IMR-90 (cell line): ENCODE measurements at regions not wholly inside any gene's neighbourhood (a gene's known extent, or its start where the extent isn't known, plus 50 kb on each side); places are given as distances from the start of the nearest gene placed in this dataset.

Experiments
- BHLHE40 ChIP-seq: fragments of 150-350 bp; IDR thresholded peaks from 2 replicates; pipeline ENCODE4 v1.6.1; 2016; ENCODE audit warnings: mild to moderate bottlenecking, low read depth, low read length
- CEBPB ChIP-seq: IDR thresholded peaks from 2 replicates; pipeline ENCODE4 v1.6.1; 2012; ENCODE audit warnings: low read depth, low read length, improper control_type of control experiment
- MAFK ChIP-seq: IDR thresholded peaks from 2 replicates; pipeline ENCODE4 v1.6.1; 2012; ENCODE audit warnings: low read depth, low read length, improper control_type of control experiment
- MAZ ChIP-seq: IDR thresholded peaks from 2 replicates; pipeline ENCODE4 v1.6.1; 2012; ENCODE audit warnings: low read depth, mild to moderate bottlenecking, low read length, improper control_type of control experiment, moderate library complexity, borderline replicate concordance
- MXI1 ChIP-seq: IDR thresholded peaks from 2 replicates; pipeline ENCODE4 v1.6.1; 2012; ENCODE audit warnings: low read depth, mild to moderate bottlenecking, low read length, moderate library complexity, borderline replicate concordance
- POLR2A ChIP-seq: IDR thresholded peaks from 2 replicates; pipeline ENCODE4 v1.6.1; 2012; ENCODE audit warnings: mild to moderate bottlenecking, low read depth, low read length
- RAD21 ChIP-seq: IDR thresholded peaks from 2 replicates; pipeline ENCODE4 v1.6.1; 2012; ENCODE audit warnings: low read length, improper control_type of control experiment
- RCOR1 ChIP-seq: IDR thresholded peaks from 2 replicates; pipeline ENCODE4 v1.6.1; 2012; ENCODE audit warnings: mild to moderate bottlenecking, low read length, improper control_type of control experiment; ENCODE audit not compliant: insufficient replicate concordance
- SMC3 ChIP-seq: fragments of 150-350 bp; IDR thresholded peaks from 2 replicates; pipeline ENCODE4 v1.6.1; 2016; ENCODE audit warnings: low read depth, mild to moderate bottlenecking, antibody characterized with exemption, low read length, moderate library complexity
- TF ChIP-seq, protein P1 (sequence below): conservative IDR thresholded peaks from 2 replicates; pipeline ENCODE4 v1.5.1; 2012; ENCODE audit warnings: mild to moderate bottlenecking, low read depth, low read length, improper control_type of control experiment
- TF ChIP-seq, protein P2 (sequence below): fragments of 150-350 bp; IDR thresholded peaks from 2 replicates; pipeline ENCODE4 v1.6.1; 2017; ENCODE audit warnings: mild to moderate bottlenecking, antibody characterized with exemption, low read length, low read depth
- TF ChIP-seq, protein P3 (sequence below): fragments of 150-350 bp; IDR thresholded peaks from 2 replicates; pipeline ENCODE4 v1.6.1; 2016; ENCODE audit warnings: low read depth, mild to moderate bottlenecking, low read length, moderate library complexity, borderline replicate concordance

DNA sequence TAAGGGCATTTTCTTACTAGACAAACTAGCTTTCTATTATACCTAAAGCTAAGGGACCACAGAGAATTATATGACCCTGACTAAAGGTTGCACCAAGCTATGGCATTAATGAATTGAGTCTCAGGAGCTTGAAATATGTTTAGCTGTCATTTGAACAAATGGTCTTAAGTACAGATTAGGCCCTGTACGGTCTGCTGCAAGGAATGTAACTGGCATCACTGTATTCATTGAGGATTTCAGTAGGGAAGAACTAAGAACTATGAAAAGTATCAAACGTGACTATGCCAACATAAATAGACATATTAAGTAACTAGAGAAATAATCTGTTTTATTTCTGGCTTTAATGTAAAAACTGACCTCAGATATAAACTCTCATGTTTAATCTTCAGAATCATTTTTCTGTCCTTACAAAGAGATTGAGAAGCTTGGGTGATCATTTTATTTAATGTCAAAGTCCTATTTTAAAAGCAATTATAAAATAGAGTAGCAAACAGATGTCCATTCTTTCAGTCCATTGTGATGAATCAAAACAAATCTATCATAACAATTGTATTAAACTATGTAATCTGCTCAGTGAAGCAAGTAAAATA is 845.9 kb downstream of the MAT2B start:
- TF ChIP-seq POLR2A (no peak), MAFK (no peak), MXI1 (no peak), BHLHE40 (no peak), MAZ (no peak), RAD21 (no peak), CEBPB (no peak), RCOR1 (no peak), SMC3 (no peak)
- TF ChIP-seq, protein P1, sequence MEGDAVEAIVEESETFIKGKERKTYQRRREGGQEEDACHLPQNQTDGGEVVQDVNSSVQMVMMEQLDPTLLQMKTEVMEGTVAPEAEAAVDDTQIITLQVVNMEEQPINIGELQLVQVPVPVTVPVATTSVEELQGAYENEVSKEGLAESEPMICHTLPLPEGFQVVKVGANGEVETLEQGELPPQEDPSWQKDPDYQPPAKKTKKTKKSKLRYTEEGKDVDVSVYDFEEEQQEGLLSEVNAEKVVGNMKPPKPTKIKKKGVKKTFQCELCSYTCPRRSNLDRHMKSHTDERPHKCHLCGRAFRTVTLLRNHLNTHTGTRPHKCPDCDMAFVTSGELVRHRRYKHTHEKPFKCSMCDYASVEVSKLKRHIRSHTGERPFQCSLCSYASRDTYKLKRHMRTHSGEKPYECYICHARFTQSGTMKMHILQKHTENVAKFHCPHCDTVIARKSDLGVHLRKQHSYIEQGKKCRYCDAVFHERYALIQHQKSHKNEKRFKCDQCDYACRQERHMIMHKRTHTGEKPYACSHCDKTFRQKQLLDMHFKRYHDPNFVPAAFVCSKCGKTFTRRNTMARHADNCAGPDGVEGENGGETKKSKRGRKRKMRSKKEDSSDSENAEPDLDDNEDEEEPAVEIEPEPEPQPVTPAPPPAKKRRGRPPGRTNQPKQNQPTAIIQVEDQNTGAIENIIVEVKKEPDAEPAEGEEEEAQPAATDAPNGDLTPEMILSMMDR: no peak
- TF ChIP-seq, protein P2, sequence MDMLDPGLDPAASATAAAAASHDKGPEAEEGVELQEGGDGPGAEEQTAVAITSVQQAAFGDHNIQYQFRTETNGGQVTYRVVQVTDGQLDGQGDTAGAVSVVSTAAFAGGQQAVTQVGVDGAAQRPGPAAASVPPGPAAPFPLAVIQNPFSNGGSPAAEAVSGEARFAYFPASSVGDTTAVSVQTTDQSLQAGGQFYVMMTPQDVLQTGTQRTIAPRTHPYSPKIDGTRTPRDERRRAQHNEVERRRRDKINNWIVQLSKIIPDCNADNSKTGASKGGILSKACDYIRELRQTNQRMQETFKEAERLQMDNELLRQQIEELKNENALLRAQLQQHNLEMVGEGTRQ: no peak
- TF ChIP-seq, protein P3, sequence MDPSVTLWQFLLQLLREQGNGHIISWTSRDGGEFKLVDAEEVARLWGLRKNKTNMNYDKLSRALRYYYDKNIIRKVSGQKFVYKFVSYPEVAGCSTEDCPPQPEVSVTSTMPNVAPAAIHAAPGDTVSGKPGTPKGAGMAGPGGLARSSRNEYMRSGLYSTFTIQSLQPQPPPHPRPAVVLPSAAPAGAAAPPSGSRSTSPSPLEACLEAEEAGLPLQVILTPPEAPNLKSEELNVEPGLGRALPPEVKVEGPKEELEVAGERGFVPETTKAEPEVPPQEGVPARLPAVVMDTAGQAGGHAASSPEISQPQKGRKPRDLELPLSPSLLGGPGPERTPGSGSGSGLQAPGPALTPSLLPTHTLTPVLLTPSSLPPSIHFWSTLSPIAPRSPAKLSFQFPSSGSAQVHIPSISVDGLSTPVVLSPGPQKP: no peak
